HT-29 (cell line): ENCODE measurements at regions not wholly inside any gene's neighbourhood (a gene's known extent, or its start where the extent isn't known, plus 50 kb on each side); places are given as distances from the start of the nearest gene placed in this dataset.

Experiments used
- DNase-seq: peaks from one replicate; pipeline ENCODE4 v3.0.0-alpha.2; 2015; ENCODE audit warnings: low spot score

GRCh38 chr3:104816716-104817115 lies 550.0 kb upstream of the ALCAM start:
- no peak for DNase-seq

- no peak for DNase-seq
These were observed 547.4 kb upstream of the ALCAM start for GRCh38 chr3:104819333-104819732.

DNA sequence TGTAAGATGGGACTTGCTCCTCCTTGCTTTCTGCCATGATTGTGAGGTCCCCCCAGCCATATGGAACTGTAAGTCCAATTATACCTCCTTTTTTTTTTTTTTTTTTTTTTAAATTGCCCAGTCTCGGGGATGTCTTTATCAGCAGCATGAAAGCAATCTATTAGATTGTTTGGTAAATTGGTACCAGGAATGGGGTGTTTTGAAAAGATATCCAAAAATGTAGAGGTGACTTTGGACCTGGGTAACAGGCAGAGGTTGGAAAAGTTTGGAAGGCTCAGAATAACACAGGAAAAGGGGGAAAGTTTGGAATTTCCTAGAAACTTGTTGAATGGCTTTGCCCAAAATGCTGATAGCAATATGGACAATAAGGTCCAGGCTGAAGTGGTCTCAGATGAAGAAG lies 545.8 kb upstream of the ALCAM start:
- DNase-seq: no peak

DNA sequence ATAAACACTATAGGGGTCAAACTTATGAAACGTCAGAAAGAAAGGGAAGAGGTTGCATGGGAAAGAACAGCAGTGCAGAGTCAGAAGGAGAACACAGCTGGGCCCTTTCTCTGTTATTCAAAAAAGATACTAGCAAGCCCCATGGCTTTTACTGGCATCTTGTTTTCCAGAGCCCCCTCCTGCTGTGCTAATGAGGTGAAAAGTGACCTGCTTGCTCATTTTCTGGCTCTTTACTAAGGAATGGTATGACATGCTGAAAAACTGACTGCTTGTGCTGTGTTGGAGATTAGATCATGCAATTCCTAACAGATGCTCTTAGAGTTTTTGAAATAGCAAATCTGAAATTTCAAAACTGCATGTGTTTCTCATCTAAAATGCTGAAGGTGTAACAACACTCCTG lies 541.6 kb upstream of the ALCAM start:
- no peak for DNase-seq

DNA sequence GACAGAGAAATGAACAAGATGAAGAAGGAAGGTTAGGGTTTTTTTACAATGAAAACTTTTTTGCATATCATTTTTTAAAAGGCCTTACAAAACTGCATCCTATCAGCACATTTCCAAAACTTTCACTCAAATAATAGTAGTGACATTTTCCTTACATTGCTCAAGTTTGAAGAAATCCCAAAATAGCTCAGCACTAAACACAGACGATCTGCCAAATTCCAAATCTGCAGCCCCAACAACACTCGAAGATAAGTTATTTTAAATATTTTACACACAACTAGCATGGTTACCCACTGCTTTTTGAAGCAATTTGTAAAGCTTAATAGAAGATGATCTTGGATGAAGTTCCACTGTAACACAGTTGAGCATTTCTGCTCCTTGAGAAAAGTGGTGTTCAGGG lies 535.6 kb upstream of the ALCAM start:
- DNase-seq: no peak

- DNase-seq: no peak
These were observed 534.2 kb upstream of the ALCAM start for GRCh38 chr3:104832530-104832929.

GRCh38 chr3:104835376-104835775 lies 531.3 kb upstream of the ALCAM start:
- DNase-seq: no peak

- DNase-seq: no peak
These were observed 520.4 kb upstream of the ALCAM start for GRCh38 chr3:104846270-104846669.

DNA sequence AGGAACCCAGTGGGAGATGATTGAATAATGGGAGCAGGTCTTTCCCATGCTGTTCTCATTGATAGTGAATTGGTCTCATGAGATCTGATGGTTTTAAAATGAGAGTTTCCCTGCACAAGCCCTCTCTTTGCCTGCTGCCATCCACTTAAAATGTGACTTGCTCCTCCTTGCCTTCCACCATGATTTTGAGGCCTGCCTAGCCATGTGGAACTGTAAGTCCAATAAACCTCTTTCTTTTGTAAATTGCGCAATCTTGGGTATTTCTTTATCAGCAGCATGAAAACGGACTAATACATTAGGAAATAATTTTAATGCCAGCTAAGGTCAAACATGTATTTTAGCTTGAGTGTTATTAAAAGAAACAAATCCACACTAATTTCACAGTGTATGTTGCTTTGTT lies 517.6 kb upstream of the ALCAM start:
- no peak for DNase-seq

- no peak for DNase-seq
These were observed 512.2 kb upstream of the ALCAM start for GRCh38 chr3:104854468-104854867.

DNA sequence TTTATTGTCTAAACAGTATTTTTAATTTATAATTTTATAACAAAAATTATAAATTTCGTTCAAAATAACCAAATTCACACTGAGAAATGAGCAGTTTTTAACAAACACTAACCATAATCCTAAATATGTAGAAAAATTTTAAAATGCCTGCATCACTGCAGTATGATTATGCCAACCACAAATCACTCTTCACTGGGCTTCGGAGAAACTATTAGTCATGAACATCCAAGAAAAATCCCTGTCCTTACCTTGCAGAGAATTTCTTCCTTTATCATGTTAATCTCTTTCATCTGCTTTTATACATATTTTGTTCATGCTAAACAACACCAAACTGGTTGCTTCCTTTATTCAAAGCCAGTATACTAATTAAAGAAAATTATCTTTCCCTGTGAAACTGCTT lies 511.0 kb upstream of the ALCAM start:
- DNase-seq: no peak

- DNase-seq: no peak
These were observed 510.0 kb upstream of the ALCAM start for GRCh38 chr3:104856741-104857140.

- DNase-seq: no peak
These were observed 498.4 kb upstream of the ALCAM start for GRCh38 chr3:104868291-104868690.

- no peak for DNase-seq
These were observed 496.4 kb upstream of the ALCAM start for GRCh38 chr3:104870276-104870675.

GRCh38 chr3:104873331-104873730 lies 493.4 kb upstream of the ALCAM start:
- no peak for DNase-seq

DNA sequence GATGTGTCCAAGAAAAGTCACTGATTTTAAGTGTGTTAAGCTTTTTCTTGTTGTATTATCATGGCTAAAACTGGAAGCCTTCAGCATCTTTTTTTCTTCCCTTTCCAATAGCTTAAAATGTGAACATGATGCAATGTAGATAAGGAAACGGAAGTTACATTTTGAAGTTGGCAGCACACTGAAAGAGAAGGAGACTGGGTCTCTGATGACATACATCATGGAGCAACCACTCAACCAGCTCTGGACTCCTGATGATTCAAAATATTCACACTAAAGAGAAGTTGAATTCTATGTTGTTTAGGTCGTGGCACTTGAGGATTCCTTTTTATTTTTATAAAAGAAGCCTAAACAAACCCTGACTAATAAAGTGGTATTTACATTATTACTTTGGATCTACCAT lies 488.3 kb upstream of the ALCAM start:
- no peak for DNase-seq

DNA sequence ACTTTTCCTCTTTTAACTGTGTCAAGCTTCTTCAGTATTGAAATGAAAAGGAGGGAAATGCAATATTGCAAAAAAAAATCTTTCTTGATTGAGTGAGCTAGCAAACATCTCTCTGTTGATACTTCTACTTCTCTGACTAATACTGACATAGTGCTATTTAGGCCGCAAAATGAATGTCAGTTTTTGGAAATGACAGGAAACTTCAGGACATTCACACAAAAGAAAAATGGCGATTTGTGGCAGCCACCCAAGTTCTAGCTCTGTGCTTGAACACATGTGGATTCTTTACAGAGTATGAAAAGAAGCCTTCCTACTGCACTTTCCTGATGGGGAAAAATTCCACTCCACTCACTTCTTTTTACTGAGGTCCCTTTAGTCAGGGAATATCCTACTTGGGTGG lies 486.8 kb upstream of the ALCAM start:
- DNase-seq: no peak

- no peak for DNase-seq
These were observed 481.4 kb upstream of the ALCAM start for GRCh38 chr3:104885214-104885814.

GRCh38 chr3:104886220-104886995 lies 480.3 kb upstream of the ALCAM start:
- DNase-seq: no peak

GRCh38 chr3:104887069-104887468 lies 479.6 kb upstream of the ALCAM start:
- no peak for DNase-seq

DNA sequence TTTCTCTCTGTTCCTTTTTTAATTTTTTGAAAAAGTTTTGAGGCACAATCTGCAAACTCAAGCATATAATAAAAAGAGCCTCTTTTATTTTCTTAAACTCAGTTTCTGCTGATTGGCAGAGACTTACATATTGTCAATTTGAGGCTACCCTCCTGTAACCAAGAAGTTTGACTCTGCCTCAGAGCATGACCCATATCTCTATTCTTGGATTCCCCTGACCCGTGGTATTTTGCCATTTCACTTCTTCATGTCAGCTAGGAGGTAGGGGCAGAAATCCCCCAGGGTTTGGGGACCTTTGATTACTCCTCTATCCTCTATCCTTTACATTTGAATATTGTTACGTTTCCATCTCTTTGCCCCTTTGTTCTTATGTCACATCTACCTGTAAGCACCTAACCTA lies 479.1 kb upstream of the ALCAM start:
- DNase-seq: no peak

DNA sequence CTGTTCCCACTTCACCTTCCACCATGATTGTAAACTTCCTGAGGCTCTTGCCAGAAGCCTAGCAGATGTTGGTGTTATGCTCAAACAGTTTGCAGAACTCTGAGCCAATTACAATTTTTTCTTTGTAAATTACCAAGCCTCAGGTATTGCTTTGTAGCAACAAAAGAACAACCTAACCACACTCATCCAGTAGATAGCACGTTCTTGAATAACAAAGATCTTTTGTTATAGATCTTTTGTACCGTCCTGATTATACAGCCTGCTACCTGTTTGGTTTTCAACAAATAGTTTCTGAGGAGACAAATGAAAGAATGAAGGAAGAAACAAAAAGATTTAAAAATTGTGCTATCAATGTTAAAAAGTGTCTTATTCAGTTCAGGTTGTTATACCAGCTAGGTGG lies 474.7 kb upstream of the ALCAM start:
- no peak for DNase-seq

DNA sequence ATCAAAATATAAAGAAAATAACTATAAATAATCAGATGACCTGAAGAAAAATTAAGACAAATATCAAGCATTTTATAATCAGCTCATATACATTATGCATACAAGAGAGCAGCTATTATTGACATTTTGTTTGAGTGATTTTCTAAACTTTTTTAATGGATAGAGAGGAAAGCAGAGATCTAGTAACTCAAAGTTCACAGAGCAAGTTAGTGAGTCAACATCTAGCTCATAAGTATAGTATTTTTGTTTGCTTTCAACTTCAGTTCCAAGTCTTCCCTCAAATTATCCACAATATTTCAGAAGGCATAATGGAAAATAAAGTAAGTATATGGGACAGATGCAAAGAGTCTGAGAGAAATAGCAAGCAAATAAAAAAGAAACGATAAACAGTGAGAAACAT lies 470.1 kb upstream of the ALCAM start:
- no peak for DNase-seq

GRCh38 chr3:104901396-104901795 lies 465.3 kb upstream of the ALCAM start:
- DNase-seq: no peak
